ENCODE measurements at regions not wholly inside any gene's neighbourhood (a gene's known extent, or its start where the extent isn't known, plus 50 kb on each side); places are given as distances from the start of the nearest gene placed in this dataset.
"Not testable (repeated sequence)": the region's sequence is repeated elsewhere in the genome, so short reads cannot be mapped to it uniquely, and the experiment has no call there.

DNA sequence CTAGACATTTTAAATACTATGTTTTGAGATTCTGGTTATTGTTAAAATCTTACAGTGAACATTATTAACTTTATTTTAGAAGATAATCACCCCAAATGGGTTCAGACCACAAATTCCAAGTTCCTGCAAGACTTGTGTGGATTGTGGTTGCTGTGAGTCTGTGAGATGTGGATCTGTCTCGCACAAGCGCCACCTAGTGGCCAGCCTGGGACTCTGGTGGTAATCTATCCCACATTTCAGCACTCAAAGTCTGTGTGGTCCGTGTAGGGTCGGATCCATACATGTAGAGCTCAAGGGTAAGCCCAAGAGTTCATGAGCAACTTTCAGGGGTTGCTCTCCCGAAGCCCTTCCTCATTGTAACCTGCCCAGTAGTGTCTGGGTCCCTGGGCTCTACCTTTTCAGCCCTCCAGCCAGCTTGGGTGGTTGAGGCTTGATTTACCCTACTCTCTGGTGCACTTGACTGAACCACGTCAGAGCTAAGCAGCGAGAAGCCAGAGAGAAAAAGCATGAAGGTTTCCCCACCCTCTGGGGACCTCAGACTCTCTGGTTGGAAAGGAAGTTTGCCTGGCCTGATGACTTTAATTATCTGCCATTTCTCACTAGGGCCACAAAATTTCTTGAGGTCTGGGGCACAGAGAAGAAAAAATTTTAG, 129.2 kb downstream of the ARHGAP11B start:
- intact Hi-C loops (cut with micrococcal nuclease), result loop anchor here (10.0 kb wide), 1 partner anchor 90 kb away; no protein-coding TSS in a partner anchor

DNA sequence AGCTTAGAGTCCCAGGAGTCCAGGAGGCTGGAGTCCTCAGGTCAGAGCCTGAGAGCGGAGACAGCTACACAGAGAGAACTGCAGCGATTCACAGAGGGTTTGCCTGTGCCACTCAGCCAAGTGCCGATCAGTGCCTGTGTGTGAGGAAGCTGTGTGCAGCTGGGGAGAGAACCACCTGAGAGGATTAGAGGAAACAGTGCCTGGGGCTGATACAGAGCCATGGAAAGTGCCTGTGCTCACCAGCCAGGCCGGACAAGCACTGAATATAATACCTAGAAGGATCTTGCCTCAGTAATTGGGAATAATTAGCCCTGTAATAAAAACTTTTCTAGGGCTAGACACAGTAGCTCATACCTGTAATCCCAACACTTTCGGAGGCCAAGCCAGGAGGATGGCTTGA, 134.7 kb downstream of the ARHGAP11B start:
- intact Hi-C loops (cut with micrococcal nuclease), result not testable (repeated sequence)

DNA sequence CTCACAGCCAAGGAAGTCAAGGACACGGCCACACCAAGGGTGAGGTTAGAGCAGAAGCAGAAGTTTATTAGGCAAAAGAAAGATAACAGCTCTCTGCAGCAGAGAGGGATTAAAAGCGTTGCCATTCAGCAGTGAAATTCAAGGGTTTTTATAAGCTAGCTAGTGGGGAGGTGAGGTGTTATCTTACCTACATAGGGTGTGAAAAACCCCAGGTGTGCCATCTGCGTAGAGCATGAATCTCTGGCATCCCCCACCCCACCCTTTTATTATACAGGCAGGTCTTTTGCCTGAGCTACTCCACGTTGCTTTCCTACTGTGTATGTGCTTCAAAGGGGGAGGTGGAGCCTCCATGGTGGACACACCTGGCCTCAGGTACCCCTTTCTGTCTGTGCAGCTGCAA, 135.4 kb downstream of the ARHGAP11B start:
- intact Hi-C loops (cut with micrococcal nuclease), result not testable (repeated sequence)

DNA sequence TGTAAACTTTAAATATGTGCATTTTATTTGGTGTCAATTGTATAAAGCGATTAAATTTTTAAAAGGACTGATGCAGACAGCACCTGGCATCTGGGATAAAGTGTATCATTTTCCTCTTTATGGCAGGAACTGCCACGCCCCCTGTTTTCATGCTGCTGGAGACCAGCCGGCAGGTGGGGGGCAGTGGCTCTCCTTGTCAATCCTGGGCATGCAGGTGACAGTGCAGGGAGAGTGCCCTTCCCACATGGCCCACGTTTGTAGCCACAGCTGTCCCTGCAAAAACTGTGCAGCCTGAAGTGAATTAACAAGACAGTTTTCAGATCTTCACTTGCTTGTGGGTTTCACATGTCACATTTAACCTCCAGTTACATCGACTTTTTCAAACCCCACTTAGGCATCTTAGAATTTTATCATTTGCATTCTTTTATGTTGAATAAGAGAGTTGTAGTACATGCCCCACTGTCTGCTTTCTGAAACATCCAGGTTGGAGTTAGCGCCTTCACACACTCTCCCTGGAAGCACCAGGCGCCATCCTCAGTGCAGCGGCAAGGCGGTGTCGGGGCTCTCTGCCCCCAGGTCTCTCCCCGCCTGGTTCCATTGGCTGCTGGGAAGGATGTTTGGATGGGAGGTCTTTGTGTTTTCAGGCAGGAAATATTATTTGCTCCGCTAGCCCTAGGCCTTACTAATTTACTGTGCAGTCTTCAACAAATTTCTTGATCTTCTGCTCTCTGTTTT, 134.2 kb upstream of the FAN1 start:
- intact Hi-C loops (cut with micrococcal nuclease), result not testable (repeated sequence)

DNA sequence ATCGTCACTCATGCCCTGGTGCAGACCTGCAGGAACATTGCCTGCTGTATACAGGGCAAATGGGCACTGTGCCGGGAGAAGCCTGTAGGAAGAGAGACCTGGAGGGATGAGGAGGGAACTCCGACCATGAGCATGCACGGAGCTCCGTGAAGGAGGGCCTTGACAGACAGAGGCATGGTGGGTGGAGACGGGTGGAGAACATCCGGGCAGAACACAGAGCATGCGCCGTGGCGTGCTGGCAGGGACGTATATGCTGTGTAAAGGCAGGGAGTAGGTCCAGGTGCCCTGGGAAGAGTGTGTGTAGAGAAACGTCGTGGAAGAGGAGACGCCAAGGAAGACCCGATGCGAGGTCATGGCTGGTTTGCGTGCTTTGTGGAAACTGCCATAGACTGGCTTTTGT, 133.0 kb upstream of the FAN1 start:
- intact Hi-C loops (cut with micrococcal nuclease), result no loop called here

DNA sequence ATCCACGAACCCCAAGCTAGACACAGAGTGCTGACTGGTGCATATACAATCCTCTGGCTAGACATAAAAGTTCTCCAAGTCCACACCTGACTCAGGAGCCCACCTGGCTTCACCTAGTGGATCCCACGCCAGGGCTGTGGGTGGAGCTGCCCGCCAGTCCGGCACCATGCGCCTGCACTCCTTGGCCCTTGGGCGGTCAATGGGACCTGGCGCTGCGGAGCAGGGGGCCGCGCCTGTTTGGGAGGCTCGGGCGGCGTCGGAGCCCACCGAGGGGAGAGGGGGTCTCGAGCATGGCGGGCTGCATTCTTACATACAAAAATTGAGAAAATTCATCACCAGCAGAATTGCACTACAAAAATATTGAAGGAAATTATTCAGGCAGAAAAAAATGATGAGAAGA, 120.7 kb upstream of the FAN1 start:
- intact Hi-C loops (cut with micrococcal nuclease), result no loop called here

DNA sequence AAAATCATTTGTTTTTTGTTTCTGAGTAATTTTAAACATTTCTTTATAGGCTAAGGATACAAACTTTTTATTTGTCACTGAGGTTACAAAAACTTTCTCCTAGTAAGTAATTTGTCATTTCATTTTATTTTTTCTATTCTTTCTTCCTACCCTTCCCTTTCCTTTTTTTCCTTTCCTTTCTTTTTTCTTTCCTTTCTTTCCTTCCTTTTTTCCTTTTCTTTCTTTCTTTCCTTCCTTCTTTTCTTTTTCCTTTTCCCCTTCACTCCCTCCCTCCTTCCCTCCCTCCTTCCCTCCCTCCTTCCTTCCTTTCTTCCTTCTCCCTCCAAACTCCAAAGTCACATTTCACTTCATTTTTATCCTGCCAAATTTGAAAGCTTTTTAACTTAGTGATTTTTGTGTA, 115.1 kb upstream of the FAN1 start:
- intact Hi-C loops (cut with micrococcal nuclease), result no loop called here

DNA sequence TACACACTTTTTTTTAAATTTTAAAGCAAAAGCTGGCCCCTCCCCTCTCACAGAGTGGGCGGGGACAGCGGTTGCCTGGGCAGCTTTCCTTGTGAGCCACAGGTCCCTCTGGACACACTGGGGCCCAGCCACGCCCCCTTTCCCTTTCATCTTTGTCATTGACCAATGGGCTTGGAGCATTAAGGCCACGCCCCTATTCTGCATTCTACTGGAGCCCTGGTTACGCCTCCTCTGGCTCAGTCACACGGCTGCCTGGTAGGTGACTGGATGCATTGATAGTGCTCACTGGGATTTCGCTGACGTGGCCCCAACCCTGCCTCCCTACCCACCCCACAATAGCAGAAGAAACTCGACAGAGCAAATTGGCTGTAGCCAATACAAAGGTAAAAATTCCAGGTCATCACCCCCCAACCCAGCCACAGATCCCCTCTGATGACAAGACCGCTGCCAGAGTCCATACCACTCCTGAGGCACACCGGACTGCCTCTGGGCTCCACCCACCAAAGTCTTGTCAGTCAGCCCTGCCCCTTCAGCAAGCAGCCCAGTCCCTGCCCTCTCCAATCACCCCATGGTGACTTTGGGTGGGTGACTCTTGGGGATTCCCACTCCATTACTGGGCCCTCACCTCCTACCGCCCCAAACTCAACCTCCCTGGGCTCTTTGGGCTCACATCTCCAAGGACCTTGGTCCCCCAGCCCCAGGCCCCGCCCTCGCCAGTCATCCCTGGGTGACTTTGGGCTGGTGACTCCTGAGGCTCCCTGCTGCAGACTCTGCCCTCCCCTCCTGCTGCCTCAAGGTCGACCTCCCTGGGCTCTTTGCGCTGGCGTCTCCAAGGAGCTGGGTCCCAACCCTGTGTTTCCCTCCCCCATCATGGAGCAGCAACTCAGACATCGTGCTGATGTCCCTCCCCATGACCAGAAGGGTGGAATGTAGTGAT, 112.2 kb upstream of the FAN1 start:
- intact Hi-C loops (cut with micrococcal nuclease), result no loop called here

DNA sequence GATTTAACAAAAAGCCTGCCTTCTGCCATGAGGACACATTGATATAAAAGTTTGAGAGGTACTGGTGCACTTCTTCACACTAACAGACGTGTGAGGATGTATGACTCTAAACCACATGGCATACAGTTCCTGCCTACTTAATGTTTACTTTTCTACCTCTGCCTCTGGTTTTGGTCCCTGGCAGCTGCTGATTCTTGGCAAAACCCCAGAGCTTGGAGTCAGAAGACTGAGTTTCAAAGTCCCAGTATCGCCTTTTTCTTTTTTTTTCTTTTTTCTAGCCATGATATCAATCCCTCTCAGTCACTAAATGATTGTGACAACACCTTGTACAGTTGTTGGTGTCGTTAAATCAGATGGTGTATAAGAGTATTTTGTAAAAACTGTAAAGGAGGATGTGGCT, 110.9 kb upstream of the FAN1 start:
- intact Hi-C loops (cut with micrococcal nuclease), result not testable (repeated sequence)

DNA sequence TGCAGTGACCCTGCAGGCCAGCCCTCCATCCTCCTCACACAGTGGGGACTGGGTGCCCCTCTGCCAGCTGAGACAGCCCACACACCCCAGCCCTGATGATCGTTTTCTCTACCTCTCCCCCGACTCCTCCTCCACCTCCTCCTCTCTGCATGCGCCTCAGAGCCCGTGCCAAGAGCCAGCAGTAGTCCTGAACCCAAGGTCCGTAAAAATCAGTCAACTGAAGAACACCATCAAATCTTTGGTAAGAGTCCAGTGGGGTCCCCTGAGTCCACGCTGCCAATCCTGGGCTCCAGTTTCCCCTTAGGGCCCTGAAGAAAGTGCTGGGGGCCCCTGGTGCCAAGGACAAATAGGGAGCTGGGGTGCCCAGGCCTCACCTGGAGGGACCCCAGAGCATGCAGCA, 109.3 kb upstream of the FAN1 start:
- intact Hi-C loops (cut with micrococcal nuclease), result no loop called here

DNA sequence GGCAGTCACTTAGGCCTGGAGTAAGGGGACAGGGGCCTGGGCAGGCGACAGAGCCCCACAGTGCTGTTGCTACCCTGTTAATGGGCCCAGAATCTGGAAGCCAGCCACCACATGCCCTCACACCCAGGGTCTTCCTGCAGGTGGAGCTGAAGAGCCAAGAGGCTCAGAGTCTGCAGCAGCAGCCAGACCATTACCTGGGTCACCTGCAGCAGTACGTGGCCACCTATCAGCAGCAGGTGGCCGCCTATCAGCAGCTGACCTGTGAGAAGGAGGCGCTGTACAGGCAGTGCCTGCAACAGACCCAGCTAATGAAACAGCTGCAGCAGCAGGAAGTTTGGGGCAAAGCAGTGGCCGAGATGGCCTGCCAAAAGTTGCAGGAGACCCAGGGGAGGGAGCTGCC, 104.2 kb upstream of the FAN1 start:
- intact Hi-C loops (cut with micrococcal nuclease), result not testable (repeated sequence)

DNA sequence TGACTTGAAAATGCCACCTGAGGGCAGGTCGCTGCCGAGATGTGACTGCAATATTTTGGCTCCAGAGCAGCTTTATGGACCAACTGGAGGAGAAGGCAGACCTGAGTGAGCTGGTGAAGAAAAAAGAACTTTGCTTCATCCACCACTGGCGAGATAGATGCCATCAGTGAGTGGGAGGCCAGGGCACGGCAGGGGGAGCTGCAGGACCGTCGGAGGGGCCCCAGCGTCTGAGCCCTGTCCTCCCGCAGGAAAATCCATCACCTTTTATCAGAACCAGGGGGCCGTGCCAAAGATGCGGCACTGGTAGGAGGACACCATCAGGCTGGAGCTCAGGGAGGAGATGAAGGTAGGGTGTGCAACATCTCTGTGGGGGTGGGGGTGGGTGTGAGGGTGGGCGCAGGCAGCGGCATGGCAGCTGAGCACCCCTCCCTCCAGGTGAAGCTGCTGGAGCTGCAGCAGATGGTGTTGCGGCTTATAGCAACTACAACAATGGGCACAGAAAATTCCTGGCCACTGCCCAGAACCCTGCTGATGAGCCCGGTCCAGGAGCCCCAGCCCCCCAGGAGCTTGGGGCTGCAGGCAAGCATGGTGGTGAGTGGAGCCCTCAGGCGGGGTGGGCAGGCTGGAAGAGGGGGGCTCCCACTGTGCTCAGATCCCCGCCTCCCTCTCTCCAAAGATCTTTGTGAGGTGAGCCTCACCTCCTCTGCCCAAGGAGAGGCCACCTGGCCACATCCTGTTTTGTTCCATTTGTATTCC, 102.4 kb upstream of the FAN1 start:
- intact Hi-C loops (cut with micrococcal nuclease), result not testable (repeated sequence)

DNA sequence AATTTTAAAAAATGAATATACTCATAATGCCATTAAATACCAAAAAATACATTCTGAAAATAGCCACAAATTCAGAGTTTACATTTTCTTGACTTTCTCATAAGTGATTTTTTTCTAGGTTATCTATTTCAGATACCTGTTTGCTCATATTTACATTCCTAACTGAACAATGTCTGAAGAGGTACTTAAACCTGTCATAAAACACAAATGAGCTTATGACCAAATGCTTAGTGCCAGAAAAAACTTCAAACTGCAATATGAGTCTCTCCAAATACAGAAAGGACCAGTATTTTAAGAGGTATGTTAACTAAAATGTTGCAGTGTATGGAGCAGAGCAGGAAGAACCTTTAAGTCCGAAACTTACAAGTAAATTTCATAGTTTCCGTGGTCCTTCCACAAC, 101.7 kb upstream of the FAN1 start:
- intact Hi-C loops (cut with micrococcal nuclease), result not testable (repeated sequence)

DNA sequence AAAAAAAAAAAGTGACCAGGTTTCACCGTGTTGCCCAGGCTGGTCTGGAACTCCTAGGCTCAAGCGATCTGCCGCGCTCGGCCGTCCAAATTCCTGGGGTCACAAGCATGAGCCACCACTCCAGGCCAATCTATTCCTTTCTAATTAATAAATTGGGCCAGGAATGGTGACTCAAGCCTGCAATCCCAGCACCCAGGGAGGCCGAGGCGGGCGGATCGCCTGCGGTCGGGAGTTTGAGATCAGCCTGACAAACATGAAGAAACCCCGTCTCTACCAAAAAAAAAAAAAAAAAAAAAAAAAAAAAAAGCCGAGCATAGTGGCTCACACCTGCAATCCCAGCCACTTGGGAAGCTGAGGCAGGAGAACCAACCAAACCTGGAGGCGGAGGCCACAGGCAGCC, 100.0 kb upstream of the FAN1 start:
- intact Hi-C loops (cut with micrococcal nuclease), result not testable (repeated sequence)

DNA sequence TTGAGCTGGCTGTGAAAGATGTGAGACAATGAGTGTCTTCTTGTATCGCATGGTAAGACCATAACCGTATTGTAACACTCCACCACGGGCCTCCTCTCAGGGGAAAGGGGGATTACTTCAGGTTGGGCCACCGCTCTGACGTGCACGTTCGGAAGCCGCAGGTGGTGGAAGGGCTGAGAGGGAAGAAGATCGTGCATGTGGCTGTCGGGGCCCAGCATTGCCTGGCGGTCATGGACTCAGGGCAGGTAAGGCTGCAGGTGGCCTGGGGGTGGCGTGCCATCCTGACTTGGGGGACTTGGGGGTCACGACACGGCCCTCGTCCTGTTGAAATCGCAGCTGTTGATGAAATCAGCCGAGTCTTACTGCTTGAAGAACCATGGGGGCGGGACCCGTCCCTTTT, 87.3 kb upstream of the FAN1 start:
- intact Hi-C loops (cut with micrococcal nuclease), result no loop called here

DNA sequence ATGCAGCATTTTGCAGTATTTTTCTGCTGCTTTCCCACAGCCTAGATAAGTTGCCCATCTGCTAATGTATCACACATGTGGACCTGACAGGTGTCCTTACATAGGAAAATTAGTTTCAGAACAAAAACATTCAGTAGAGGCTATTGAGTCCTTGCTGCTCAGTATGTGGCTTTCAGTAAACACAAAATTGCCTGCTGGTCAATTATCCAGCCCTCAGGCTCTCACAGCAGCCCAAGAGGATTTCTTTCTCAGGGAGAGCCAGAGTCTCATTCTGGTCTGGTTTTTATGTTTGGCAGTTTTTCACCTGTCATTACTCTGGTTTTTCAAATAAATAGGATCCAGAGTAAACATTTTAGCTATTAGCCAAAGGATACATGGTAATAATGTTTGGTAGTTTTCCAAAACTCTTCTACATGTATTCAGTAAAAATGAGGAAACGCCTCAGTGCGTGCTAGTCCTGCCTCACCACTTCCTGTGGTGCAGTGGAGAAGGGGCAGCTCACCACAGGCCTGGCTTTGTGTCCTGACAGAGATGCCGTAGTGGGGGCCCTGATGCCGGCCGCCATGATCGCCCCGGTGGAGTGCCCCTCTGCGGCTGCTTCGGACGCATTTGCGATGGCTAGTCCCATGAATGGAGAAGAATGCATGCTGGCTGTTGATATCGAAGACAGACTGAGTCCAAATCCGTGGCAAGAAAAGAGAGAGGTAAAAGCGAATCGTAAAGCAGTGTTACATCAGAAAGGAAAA, 80.5 kb upstream of the FAN1 start:
- intact Hi-C loops (cut with micrococcal nuclease), result not testable (repeated sequence)

DNA sequence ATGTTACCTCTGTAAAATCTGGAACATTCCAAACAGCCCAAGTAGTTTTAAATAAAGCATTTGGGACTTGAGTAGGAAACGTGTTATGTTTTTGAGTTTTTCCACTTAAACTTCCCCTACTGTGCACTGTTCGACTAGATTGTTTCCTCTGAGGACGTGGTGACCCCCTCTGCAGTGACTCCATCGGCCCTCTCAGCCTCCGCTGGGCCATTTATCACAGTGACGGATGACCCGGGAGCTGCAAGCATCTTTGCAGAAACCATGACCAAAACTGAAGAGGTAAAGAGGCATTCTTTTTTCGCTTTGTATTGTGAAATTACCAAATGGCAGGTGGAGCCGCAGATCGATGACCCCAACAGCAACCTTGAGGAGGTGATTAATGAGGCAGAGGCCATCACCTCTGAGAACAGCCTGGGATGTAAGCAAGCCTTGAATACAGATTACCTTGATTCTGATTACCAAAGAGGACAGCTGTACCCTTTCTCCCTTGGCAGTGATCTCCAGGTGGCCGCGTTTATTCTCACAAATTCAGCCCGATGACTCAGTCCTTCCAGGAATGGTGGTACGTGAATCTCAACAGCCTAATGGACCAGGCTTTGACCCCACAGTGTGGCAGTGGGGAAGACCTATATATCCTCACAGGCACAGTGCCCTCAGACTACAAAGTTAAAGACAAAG, 79.1 kb upstream of the FAN1 start:
- intact Hi-C loops (cut with micrococcal nuclease), result no loop called here

DNA sequence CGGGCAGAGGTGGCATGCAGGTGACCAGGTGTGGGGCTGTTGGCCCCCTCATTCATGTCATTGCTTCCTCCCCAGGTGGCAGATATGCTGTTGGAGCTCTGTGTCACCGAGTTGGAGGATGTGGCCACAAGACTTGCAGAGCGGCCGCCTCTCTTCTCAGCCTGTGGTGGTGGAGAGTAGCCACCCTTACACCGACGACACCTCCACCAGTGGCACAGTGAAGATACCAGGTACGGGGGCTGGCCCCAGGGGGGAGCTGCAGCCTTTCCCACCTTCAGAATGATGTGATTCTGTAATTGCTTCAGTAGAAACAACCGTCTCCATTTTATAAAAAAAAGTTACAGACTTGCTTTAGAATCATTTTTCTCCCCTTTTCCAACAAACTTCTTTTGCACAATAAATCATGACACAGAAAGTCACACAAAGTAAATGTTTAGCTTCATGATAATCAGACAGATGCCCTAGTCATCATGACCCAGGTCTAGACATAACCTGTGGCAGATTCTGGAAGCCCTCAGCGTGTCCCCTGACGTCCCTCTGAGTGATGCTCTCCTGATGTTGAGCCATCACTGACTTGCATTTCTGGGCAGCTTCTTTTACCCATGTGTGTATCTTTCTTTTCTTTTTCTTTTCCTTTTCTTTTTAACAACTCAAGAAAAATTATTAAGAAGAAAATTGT, 76.0 kb upstream of the FAN1 start:
- intact Hi-C loops (cut with micrococcal nuclease), result no loop called here

DNA sequence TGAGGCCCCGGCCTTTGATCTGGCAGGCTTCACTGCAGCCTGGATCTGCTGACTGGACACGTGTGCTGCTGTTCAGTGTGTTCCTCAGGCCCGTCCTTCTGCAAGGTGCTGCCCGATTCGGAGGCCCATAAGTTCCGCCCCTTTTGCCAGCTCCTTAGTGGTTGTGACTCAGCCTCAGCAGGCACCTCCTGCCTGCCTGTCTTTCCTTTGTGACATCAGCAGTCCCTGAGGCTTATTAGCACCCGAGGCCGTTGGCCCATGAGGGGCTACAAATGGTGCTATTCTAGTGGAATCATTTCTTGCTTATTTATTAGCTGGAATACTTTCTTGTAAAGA, 75.4 kb upstream of the FAN1 start:
- intact Hi-C loops (cut with micrococcal nuclease), result not testable (repeated sequence)

DNA sequence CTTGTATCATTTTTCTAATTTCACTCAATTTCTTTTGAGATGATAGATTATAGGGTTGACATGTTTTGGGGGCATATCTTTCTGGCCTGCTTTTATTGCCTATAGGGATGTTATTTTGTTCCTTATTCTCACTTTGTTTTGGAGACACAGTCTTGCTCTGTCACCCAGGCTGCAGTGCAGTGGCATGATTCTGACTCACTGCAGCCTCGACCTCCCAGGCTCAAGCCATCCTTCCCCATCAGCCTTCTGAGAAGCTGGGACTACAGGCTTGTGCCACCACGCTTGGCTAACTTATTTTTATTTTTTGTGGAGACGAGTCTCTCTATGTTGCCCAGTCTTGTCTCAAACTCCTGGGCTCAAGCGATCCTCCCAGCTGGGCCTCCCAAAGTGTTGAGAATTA, 72.8 kb upstream of the FAN1 start:
- intact Hi-C loops (cut with micrococcal nuclease), result no loop called here
